ENCODE measurements at regions not wholly inside any gene's neighbourhood (a gene's known extent, or its start where the extent isn't known, plus 50 kb on each side); places are given as distances from the start of the nearest gene placed in this dataset.

DNA sequence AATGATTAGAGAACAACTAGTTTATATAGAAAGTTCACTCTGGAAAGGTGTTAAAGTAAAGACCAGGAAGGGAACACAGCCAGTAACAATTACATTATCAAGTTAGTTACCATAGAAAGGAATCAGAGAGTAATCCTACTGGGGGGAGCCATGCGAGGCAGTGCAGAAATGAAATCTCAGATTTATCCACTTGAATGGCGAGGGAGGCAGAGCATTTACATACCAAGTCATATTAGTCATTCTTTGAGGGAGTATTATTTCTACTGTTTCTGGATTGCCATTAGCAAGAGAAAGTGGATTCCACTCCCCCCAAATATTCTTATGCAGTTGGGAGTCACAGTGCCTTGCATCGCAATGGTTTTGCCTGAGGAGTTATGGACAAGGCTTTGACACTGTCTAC lies 472.7 kb upstream of the TRIB2 start:
- H3K4me3 ChIP-seq (ENCODE audit: low read length): no peak overlapping the region
- H2AFZ ChIP-seq (ENCODE audit: low read depth, low read length): no peak overlapping the region
- H3K9me3 ChIP-seq (ENCODE audit: low read length): no peaks in the 10 kb centered on the region

DNA sequence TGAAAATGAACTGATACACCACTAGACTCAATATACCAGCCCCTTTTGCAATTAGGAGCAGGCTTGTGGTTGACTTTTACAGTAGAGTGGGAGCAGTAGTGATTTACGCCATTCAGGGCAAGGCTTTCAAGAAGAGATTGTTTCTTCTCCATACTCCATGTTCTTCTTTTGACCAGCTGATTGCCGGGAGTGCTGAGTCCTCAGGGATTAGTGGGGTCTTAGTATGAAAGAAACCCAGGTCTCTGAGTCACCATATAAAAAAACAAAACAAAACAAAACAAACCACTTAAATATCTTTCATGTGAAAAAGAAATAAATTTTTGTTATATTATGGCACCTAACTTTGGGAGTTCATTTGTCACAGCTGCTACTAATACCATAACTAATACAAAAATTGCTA lies 465.6 kb upstream of the TRIB2 start:
- Histone ChIP-seq H2AFZ (ENCODE audit: low read depth, low read length) (no peak overlapping the region), H3K9me3 (ENCODE audit: low read length) (no peaks in the 10 kb centered on the region), H3K4me1 (ENCODE audit: insufficient read depth, low read length) (peaks cover 13% of the 10 kb centered on the region), H3K36me3 (ENCODE audit: insufficient read depth, low read length) (no peaks in the 10 kb centered on the region), H3K27me3 (ENCODE audit: insufficient read depth, low read length) (no peaks in the 10 kb centered on the region), H3K4me3 (ENCODE audit: low read length) (no peak overlapping the region)

More for the DNA sequence above, 472.7 kb upstream of the TRIB2 start:
- Histone ChIP-seq H3K27me3 (ENCODE audit: insufficient read depth, low read length) (no peaks in the 10 kb centered on the region), H3K36me3 (ENCODE audit: insufficient read depth, low read length) (no peaks in the 10 kb centered on the region), H3K4me1 (ENCODE audit: insufficient read depth, low read length) (no peaks in the 10 kb centered on the region)

DNA sequence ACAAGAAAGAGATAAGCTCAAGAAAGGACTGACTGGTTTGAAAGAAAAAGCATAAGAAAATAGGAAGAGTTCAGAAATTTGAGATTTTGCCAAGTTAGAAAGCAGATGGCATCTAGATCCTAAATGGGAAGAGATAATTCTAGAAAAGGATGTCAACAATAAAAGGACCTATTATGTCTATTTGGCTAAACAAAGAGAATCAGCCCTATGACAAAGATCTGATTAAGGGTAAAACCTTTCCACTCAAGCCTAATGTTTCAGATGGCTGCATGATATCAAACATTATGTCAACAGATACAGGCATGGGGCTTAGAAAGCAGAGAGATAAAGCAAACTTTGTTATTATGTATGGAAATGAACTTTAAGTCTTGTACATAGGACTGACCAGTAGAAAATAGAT lies 465.0 kb upstream of the TRIB2 start:
- H3K4me1 ChIP-seq (ENCODE audit: insufficient read depth, low read length): peaks cover 13% of the 10 kb centered on the region
- H3K9me3 ChIP-seq (ENCODE audit: low read length): no peaks in the 10 kb centered on the region
- H3K27me3 ChIP-seq (ENCODE audit: insufficient read depth, low read length): no peaks in the 10 kb centered on the region
- no peak overlapping the region for H3K4me3 ChIP-seq (ENCODE audit: low read length)
- no peak overlapping the region for H2AFZ ChIP-seq (ENCODE audit: low read depth, low read length)
- no peaks in the 10 kb centered on the region for H3K36me3 ChIP-seq (ENCODE audit: insufficient read depth, low read length)

DNA sequence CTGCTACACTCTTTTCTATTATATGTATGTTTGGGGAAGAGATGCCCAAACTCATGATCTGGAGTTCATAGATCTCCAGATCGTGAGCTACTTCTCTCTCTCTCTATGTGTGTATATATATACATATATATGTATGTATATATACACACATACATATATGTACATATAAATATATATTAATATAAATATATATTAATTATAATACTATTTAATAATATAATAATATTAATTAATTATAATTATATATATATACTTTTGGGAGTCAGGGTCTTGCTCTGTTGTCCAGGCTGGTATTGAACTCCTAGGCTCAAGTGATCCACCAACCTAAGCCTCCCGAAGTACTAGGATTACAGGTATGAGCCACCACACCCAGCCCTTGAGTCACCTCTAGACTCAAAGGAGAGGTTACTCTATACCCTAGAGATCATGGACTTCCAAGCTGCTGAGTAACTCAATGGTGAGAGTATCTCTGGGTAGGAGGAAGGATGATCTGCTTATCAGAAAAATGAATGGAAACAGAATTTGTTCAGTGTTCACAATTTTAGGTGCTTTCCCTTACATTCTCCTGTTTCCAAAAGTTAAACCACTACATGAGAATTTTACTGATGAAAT lies 463.5 kb upstream of the TRIB2 start:
- H2AFZ ChIP-seq (ENCODE audit: low read depth, low read length): no peak overlapping the region
- no peak overlapping the region for H3K4me3 ChIP-seq (ENCODE audit: low read length)
- H3K36me3 ChIP-seq (ENCODE audit: insufficient read depth, low read length): no peaks in the 10 kb centered on the region
- peaks cover 13% of the 10 kb centered on the region for H3K4me1 ChIP-seq (ENCODE audit: insufficient read depth, low read length)
- H3K27me3 ChIP-seq (ENCODE audit: insufficient read depth, low read length): no peaks in the 10 kb centered on the region
- H3K9me3 ChIP-seq (ENCODE audit: low read length): no peaks in the 10 kb centered on the region

DNA sequence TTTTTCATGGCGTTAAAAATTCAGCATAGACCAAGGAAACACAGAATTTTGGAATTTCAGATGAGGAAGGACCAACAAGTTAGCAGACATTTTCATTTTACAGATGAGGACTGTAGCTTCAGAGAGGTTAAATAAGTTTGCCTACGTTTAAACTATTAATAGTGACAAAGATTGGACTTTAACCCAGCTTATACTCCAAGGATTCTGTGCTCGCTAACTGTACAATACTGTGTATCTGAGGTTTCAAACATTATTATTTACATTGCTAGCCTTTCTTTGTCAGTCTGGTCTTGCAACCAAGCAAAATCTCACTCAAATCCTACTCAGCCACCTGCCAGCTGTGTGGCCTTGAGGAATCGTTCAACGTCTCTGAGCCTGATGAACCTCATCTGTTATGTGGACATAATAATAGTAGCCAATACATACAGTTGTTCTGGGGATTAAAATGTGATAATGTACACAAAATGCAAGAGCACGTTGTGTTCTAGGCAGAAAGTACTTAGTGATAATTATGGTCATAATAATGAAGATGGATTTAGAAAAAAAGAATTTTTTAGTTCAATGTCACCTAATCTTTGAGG lies 462.4 kb upstream of the TRIB2 start:
- H3K9me3 ChIP-seq (ENCODE audit: low read length): no peaks in the 10 kb centered on the region
- H2AFZ ChIP-seq (ENCODE audit: low read depth, low read length): no peak overlapping the region
- no peaks in the 10 kb centered on the region for H3K27me3 ChIP-seq (ENCODE audit: insufficient read depth, low read length)
- H3K36me3 ChIP-seq (ENCODE audit: insufficient read depth, low read length): no peaks in the 10 kb centered on the region
- H3K4me3 ChIP-seq (ENCODE audit: low read length): no peak overlapping the region
- H3K4me1 ChIP-seq (ENCODE audit: insufficient read depth, low read length): peaks cover 13% of the 10 kb centered on the region

DNA sequence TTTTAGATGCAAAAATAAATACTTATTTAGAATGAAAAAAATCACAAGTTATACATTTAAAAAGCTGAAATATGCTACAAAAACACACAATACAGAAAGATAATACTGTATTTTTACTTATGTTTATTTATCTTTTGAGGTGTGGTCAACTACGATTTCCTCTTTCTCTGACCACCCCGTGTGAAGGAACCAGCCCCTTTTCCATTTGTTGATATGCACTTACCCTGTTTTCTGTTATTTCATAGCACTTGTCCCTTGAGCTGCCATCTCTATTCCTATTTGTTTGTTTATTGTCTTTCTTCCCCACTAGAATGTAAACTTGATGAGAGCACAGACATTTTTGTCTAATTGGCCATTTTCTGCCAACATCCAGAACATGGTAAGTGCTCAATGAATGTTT lies 460.5 kb upstream of the TRIB2 start:
- Histone ChIP-seq H2AFZ (ENCODE audit: low read depth, low read length) (no peak overlapping the region), H3K4me3 (ENCODE audit: low read length) (no peak overlapping the region)

DNA sequence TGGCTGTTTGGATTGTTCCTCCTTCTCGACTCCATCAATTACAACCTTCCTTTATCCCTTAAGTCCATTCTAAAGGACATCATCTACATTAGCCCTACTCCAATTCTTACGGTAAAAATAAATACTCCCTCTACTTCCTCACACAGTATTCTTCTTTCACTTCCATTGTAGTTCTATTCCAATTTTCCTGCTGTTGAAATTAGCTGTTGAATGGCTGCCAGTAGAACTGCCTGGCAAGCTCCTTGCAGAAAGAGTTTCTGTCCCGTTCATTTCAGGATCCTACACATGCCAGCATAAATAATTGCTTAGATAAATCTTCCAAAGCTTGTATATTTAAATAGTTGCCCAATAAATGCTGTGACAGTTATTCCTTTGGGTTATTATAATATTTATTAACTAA lies 459.3 kb upstream of the TRIB2 start:
- Histone ChIP-seq H3K27me3 (ENCODE audit: insufficient read depth, low read length) (no peaks in the 10 kb centered on the region), H2AFZ (ENCODE audit: low read depth, low read length) (no peak overlapping the region), H3K36me3 (ENCODE audit: insufficient read depth, low read length) (no peaks in the 10 kb centered on the region), H3K9me3 (ENCODE audit: low read length) (no peaks in the 10 kb centered on the region), H3K4me1 (ENCODE audit: insufficient read depth, low read length) (peaks cover 13% of the 10 kb centered on the region), H3K4me3 (ENCODE audit: low read length) (no peak overlapping the region)

More for the DNA sequence above, 460.5 kb upstream of the TRIB2 start:
- Histone ChIP-seq H3K9me3 (ENCODE audit: low read length) (no peaks in the 10 kb centered on the region), H3K27me3 (ENCODE audit: insufficient read depth, low read length) (no peaks in the 10 kb centered on the region), H3K4me1 (ENCODE audit: insufficient read depth, low read length) (peaks cover 13% of the 10 kb centered on the region), H3K36me3 (ENCODE audit: insufficient read depth, low read length) (no peaks in the 10 kb centered on the region)

DNA sequence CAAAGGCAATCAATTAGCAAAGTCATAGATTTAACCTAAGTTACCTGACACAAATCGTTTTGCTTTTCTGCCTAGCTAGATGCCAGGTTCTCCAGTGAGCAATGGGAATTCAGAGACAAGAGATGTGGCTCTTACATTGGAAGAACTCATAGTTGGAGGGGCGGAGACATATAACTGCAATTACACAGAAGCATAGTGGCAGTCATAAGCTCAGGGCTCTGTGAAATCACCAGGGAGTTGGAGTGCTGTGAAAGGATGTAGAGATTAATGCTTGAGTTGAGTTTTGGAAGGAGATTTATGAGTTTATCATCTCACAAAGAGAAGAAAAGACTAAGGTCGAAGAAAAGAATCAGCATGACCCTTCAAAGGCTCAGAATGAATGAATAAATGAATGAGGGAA lies 457.2 kb upstream of the TRIB2 start:
- Histone ChIP-seq H3K4me3 (ENCODE audit: low read length) (no peak overlapping the region), H3K4me1 (ENCODE audit: insufficient read depth, low read length) (peaks cover 13% of the 10 kb centered on the region), H3K9me3 (ENCODE audit: low read length) (no peaks in the 10 kb centered on the region), H3K36me3 (ENCODE audit: insufficient read depth, low read length) (no peaks in the 10 kb centered on the region), H3K27me3 (ENCODE audit: insufficient read depth, low read length) (no peaks in the 10 kb centered on the region), H2AFZ (ENCODE audit: low read depth, low read length) (no peak overlapping the region)

DNA sequence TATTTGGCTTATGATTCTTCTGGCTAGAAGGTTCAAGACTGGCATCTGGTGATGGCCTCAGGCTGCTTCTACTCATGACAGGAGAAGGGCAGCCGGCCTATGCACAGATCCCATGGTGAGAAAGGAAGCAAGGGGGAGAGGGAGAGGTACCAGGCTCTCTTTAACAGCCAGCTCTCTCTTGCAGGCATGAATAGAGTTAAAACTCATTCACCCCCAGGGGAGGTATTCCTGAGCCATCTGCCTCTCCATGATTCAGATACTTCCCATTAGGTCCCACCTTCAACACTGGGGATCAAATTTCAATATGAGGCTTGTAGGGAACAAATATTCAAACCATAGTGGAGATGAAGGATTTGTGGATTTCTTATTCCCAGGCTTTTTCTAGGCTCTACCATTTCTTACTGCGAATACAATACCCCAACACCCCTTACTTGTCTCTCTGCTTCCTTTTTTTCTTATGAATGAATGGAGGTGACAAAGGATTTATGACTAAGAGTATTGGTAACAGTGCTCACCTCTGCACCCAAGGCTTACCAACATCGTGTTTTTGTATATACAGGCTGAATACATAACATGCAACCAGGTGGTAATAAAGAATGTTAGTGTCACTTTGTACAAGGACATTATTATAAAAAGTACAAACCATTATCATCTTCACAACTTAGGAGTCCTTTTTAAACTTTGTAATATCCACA lies 454.6 kb upstream of the TRIB2 start:
- H3K4me3 ChIP-seq (ENCODE audit: low read length): no peak overlapping the region
- no peaks in the 10 kb centered on the region for H3K27me3 ChIP-seq (ENCODE audit: insufficient read depth, low read length)
- H3K36me3 ChIP-seq (ENCODE audit: insufficient read depth, low read length): no peaks in the 10 kb centered on the region
- H3K9me3 ChIP-seq (ENCODE audit: low read length): no peaks in the 10 kb centered on the region
- no peak overlapping the region for H2AFZ ChIP-seq (ENCODE audit: low read depth, low read length)
- H3K4me1 ChIP-seq (ENCODE audit: insufficient read depth, low read length): no peaks in the 10 kb centered on the region

DNA sequence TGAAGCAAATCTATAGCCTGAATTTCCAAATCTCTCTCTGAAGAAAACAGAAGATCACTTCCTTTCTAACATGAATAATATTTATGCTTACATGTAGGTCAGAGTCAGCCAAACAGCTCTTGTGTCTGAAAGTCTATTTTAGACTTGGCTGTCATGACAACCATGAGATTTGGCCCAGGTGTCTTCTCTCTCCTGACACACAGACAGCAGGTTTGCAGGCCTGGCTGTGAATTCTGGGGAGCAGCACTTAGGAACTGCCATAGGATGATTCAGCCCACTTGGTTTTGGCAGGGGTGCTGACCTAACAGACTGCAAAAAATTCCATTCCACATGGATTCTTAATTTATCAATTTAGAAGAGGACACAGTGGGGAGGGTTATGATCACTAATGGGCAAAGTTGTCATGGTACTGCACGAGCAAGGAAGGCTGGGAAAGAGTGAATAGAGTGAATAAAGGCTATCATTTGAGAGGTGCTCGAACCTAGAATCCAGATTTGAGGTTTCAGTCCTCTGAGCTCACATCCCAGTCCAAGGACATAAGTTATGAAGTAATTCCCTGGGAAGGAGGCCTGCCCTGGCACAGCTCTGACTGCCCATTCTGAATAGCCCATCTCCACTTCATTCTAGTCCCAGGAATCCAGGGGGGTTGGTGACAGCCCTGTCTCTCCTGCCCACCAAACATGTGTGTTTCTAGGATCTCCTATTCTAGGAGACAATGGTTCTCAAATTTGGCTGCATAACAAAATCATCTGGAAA lies 453.9 kb upstream of the TRIB2 start:
- H3K4me3 ChIP-seq (ENCODE audit: low read length): no peak overlapping the region
- no peaks in the 10 kb centered on the region for H3K4me1 ChIP-seq (ENCODE audit: insufficient read depth, low read length)
- no peaks in the 10 kb centered on the region for H3K9me3 ChIP-seq (ENCODE audit: low read length)
- no peaks in the 10 kb centered on the region for H3K36me3 ChIP-seq (ENCODE audit: insufficient read depth, low read length)
- no peaks in the 10 kb centered on the region for H3K27me3 ChIP-seq (ENCODE audit: insufficient read depth, low read length)
- H2AFZ ChIP-seq (ENCODE audit: low read depth, low read length): no peak overlapping the region

DNA sequence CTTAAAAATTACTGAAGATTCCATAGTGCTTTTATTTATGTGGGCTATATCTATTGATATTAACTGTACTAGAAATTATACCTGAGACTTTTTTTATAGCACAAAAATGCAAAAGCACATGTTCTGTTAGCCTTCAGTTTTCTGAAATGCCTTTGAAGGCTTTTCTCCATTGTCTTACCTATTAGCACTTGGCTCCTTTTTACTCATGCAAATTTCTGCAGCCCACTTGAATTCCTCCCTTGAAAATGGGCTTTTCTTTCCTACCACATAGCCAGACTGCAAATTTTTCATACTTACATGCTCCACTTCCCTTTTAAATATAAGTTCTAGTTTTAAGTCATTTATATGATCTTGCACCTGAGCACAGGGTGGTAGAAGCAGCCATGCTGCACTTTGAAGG lies 453.0 kb upstream of the TRIB2 start:
- no peak overlapping the region for H2AFZ ChIP-seq (ENCODE audit: low read depth, low read length)

DNA sequence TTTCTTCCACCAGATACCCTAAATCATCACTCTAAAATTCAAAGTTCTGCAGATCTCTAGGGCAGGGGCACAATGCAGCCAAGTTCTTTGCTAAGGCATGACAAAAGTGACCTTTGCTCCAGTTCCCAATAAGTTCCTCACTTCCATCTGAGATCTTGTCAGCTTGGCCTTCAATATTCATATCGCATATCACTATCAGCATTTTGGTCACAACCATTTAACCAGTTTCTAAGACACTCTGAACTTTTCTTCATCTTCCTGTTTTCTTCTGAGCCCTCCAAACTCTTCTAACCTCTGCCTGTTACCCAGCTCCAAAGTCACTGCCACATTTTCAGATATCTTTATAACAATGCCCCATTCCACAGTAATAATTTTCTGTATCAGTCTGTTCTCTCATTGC lies 452.6 kb upstream of the TRIB2 start:
- no peak overlapping the region for H3K4me3 ChIP-seq (ENCODE audit: low read length)
- no peak overlapping the region for H2AFZ ChIP-seq (ENCODE audit: low read depth, low read length)
- H3K36me3 ChIP-seq (ENCODE audit: insufficient read depth, low read length): no peaks in the 10 kb centered on the region
- H3K9me3 ChIP-seq (ENCODE audit: low read length): no peaks in the 10 kb centered on the region
- no peaks in the 10 kb centered on the region for H3K4me1 ChIP-seq (ENCODE audit: insufficient read depth, low read length)
- H3K27me3 ChIP-seq (ENCODE audit: insufficient read depth, low read length): no peaks in the 10 kb centered on the region

More for the DNA sequence above, 453.0 kb upstream of the TRIB2 start:
- Histone ChIP-seq H3K4me1 (ENCODE audit: insufficient read depth, low read length) (no peaks in the 10 kb centered on the region), H3K4me3 (ENCODE audit: low read length) (no peak overlapping the region), H3K27me3 (ENCODE audit: insufficient read depth, low read length) (no peaks in the 10 kb centered on the region), H3K36me3 (ENCODE audit: insufficient read depth, low read length) (no peaks in the 10 kb centered on the region), H3K9me3 (ENCODE audit: low read length) (no peaks in the 10 kb centered on the region)

DNA sequence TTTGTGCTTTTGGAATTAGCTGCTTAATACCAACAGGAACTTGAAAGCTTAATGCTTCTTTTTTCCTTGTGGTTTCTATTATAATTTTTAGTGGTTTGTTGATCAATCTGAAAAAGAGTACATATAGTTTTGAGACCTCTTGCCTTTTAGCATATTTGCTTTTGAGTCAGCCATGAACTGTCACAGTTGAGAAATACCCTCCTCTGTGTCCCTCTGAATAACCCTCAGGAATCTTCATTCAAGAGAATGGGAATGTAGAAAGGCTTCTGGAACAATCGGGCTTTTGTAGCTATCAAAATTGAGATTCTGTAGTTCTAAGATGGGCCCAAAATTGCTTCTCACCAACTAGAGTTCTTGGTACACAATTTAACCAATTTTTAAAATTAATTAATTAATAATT lies 451.1 kb upstream of the TRIB2 start:
- Histone ChIP-seq H2AFZ (ENCODE audit: low read depth, low read length) (no peak overlapping the region), H3K4me1 (ENCODE audit: insufficient read depth, low read length) (no peaks in the 10 kb centered on the region), H3K4me3 (ENCODE audit: low read length) (no peak overlapping the region), H3K9me3 (ENCODE audit: low read length) (no peaks in the 10 kb centered on the region), H3K27me3 (ENCODE audit: insufficient read depth, low read length) (no peaks in the 10 kb centered on the region), H3K36me3 (ENCODE audit: insufficient read depth, low read length) (no peaks in the 10 kb centered on the region)
